GM12878 (cell line): ENCODE measurements at regions not wholly inside any gene's neighbourhood (a gene's known extent, or its start where the extent isn't known, plus 50 kb on each side); places are given as distances from the start of the nearest gene placed in this dataset.
"Not testable (repeated sequence)": the region's sequence is repeated elsewhere in the genome, so short reads cannot be mapped to it uniquely, and the experiment has no call there.

ENCODE experiments used
- ATAC-seq: fragments of 200-7000 bp; cut with Tn5 transposase; 3 replicates; pipeline ENCODE4 v1.9.1; 2020; ENCODE audit warnings: mild to moderate bottlenecking, moderate library complexity
- BruUV-seq: library from RNA; stranded (reverse); fragments of 400-500 nt; replicated peaks from 2 replicates; lab custom pipeline; 2021; lab: Mats Ljungman, UMichigan
- CTCF ChIA-PET: fragments of 300-600 bp; sonication (Branson Sonifier 250); formaldehyde crosslinking; extraction: SDS; loops from one replicate; lab custom pipeline; 2021; ENCODE audit warnings: inconsistent platforms; lab: Yijun Ruan, JAX
- POLR2A ChIA-PET: fragments of 350-600 bp; formaldehyde crosslinking; extraction: SDS; loops from one replicate; lab custom pipeline; 2021; ENCODE audit warnings: inconsistent platforms; lab: Charles Lee
- RAD21 ChIA-PET: fragments of 300-600 bp; sonication (Branson Sonifier 250); formaldehyde crosslinking; loops from one replicate; lab custom pipeline; 2023; ENCODE audit warnings: antibody characterized with exemption; ENCODE audit not compliant: unreplicated experiment; lab: Charles Lee
- SMC1A ChIA-PET: fragments of 300-600 bp; sonication (Branson Sonifier 250); formaldehyde crosslinking; loops from one replicate; lab custom pipeline; 2023; ENCODE audit not compliant: unreplicated experiment, uncharacterized antibody; lab: Charles Lee
- DNase-seq: peaks from one replicate; pipeline ENCODE4 v3.0.0-alpha.2; 2011; ENCODE audit warnings: low read depth, low spot score
- FAIRE-seq: peaks from 3 replicates; lab custom pipeline; 2011; peaks lifted over from hg19 to GRCh38; lab: Jason Lieb, UNC
- H2AFZ ChIP-seq: 2 replicates; pipeline ENCODE4 v1.6.0; 2011; ENCODE audit warnings: low read depth, low read length, control low read depth; ENCODE audit not compliant: control insufficient read depth
- H3K27ac ChIP-seq: 2 replicates; pipeline ENCODE4 v1.5.1; 2011; ENCODE audit warnings: control low read depth; ENCODE audit not compliant: control insufficient read depth, insufficient read depth
- H3K27me3 ChIP-seq, 2 experiments: replicated peaks in 1 of 2; 2 replicates each; pipeline versions ENCODE4 v1.6.0 to v1.6.1; 2011; ENCODE audit warnings: low read length in 1 of 2; ENCODE audit not compliant: control insufficient read depth in 2 of 2, insufficient read depth in 2 of 2
- H3K36me3 ChIP-seq, 2 experiments: 2 replicates each; pipeline ENCODE4 v1.5.1; 2011; ENCODE audit warnings: low read length in 1 of 2; ENCODE audit not compliant: control insufficient read depth in 2 of 2, insufficient read depth in 2 of 2
- H3K4me1 ChIP-seq: 2 replicates; pipeline ENCODE4 v1.6.1; 2011; ENCODE audit warnings: mild to moderate bottlenecking, low read length, moderate library complexity, mixed read lengths; ENCODE audit not compliant: control insufficient read depth, insufficient read depth
- H3K4me2 ChIP-seq: 2 replicates; pipeline ENCODE4 v1.6.0; 2011; ENCODE audit warnings: control low read depth; ENCODE audit not compliant: control insufficient read depth, insufficient read depth
- H3K4me3 ChIP-seq: fragments of 200-600 bp; sonication (generic); 2 replicates; pipeline ENCODE4 v1.5.1; 2016
- H3K79me2 ChIP-seq: 2 replicates; pipeline ENCODE4 v1.6.0; 2011; ENCODE audit warnings: low read length; ENCODE audit not compliant: control insufficient read depth, insufficient read depth
- H3K9ac ChIP-seq: 2 replicates; pipeline ENCODE4 v1.8.0; 2011; ENCODE audit warnings: low read length, control low read depth, mixed read lengths; ENCODE audit not compliant: control insufficient read depth, insufficient read depth
- H3K9me3 ChIP-seq: replicated peaks from 3 replicates; pipeline ENCODE4 v1.5.1; 2011; ENCODE audit warnings: mild to moderate bottlenecking, low read length; ENCODE audit not compliant: control insufficient read depth, insufficient read depth
- H4K20me1 ChIP-seq: 2 replicates; pipeline ENCODE4 v1.6.0; 2011; ENCODE audit not compliant: control insufficient read depth, insufficient read depth
- ZNF24 ChIP-seq: fragments of 450-650 bp; IDR thresholded peaks from 2 replicates; pipeline ENCODE4 v1.6.1; 2017; ENCODE audit warnings: antibody characterized with exemption, mild to moderate bottlenecking
- WGBS: methylation state at CpG from one replicate; pipeline ENCODE4 v1.1.6; 2016; ENCODE audit warnings: low lambda C conversion rate; ENCODE audit not compliant: insufficient replicate concordance, insufficient coverage; ENCODE audit errors: missing lambda C conversion rate; 5-methylcytosine and 5-hydroxymethylcytosine counted together
- in situ Hi-C: fragments of 300-500 bp; cut with MboI; formaldehyde crosslinking; loops from 9 replicates; pipeline ENCODE4 v1.14.3; 2018; ENCODE audit warnings: mixed read lengths
- intact Hi-C: fragments of 100-400 bp; cut with micrococcal nuclease; formaldehyde crosslinking; loops from one replicate; pipeline ENCODE4 v1.14.2; 2022; ENCODE audit not compliant: unreplicated experiment

DNA sequence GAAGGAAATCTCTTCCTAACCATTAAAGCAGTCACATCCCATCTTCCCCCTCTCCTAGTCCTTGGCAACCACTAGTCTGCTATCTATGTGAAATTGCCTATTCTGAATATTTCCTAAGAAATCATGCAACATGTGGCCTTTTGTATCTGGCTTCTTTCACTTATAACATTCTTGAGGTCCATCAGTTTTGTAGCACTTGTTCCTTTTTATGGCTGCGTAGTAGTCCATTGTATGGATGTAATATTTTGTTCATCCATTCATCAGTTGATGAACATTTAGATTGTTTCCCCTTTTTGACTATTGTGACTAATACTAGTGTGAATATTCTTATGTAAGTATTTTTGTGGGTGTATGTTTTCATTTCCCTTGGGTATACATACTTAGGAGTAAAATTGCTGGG is 878.7 kb upstream of the DEFB115 start:
- intact Hi-C loops, CTCF ChIA-PET, H3K4me2 ChIP-seq: not testable (repeated sequence)

DNA sequence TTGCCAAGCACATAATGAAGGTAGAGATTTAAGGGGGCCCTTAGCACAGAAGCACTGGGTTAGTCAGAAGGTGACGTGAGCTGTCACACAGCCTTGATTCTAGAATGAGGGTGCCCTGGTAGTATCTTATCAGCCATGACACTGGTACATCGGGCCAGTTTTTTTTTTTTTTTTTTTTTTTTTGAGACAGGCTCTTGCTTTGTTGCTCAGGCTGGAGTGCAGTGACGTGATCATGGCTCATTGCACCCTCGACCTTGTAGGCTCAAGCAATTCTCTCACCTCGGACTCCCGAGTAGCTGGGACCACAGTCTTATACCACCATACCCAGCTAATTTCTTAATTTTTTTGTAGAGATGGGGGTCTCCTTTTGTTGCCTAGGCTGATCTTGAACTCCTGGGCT is 872.6 kb upstream of the DEFB115 start:
- H3K79me2 ChIP-seq, H3K27me3 ChIP-seq, H3K4me2 ChIP-seq, RAD21 ChIA-PET, POLR2A ChIA-PET, FAIRE-seq, H3K4me1 ChIP-seq, DNase-seq, H3K4me3 ChIP-seq, in situ Hi-C loops, H2AFZ ChIP-seq, intact Hi-C loops, H3K9me3 ChIP-seq, SMC1A ChIA-PET, H3K27ac ChIP-seq, H3K36me3 ChIP-seq, H3K9ac ChIP-seq, BruUV-seq, H4K20me1 ChIP-seq, CTCF ChIA-PET, ATAC-seq: not testable (repeated sequence)
- 48% methylated on average over 6 of the region's 6 CpGs for WGBS

More for the DNA sequence above, 878.7 kb upstream of the DEFB115 start:
- H3K9ac ChIP-seq, BruUV-seq, H3K4me3 ChIP-seq, POLR2A ChIA-PET, H3K36me3 ChIP-seq, H4K20me1 ChIP-seq, H3K27me3 ChIP-seq, H2AFZ ChIP-seq, SMC1A ChIA-PET, in situ Hi-C loops, ATAC-seq, FAIRE-seq, H3K27ac ChIP-seq, H3K9me3 ChIP-seq, H3K79me2 ChIP-seq, DNase-seq, RAD21 ChIA-PET, H3K4me1 ChIP-seq: not testable (repeated sequence)
- WGBS = 48% methylated on average over 1 of the region's 1 CpG
- TF ChIP-seq ZNF24 = peak; percentile 54; the same call in 1 of the 2 replicates

DNA sequence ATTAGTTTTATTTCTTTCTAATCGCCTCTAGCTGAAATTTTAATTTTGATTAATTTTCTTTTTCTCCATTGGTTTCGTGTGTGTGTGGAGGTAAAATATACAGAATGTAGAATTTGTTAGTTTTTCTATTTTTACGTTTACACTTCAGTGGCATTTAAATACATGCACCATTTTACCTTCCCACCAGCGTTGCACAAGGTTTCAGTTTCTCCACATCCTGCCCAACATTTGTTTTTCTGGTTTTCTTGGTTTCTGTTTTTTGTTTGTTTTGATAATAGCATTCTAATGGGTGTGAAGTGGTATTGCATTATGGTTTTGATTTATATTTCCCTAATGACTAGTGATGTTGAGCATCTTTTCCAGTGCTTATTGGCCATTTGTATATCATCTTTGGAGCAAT is 871.4 kb upstream of the DEFB115 start:
- CTCF ChIA-PET, H3K9ac ChIP-seq, BruUV-seq, H3K9me3 ChIP-seq, DNase-seq, H2AFZ ChIP-seq, H3K4me2 ChIP-seq, POLR2A ChIA-PET, SMC1A ChIA-PET, H3K4me3 ChIP-seq, H3K4me1 ChIP-seq, H3K27ac ChIP-seq, intact Hi-C loops, H3K36me3 ChIP-seq, ATAC-seq, H4K20me1 ChIP-seq, H3K79me2 ChIP-seq, FAIRE-seq, H3K27me3 ChIP-seq, in situ Hi-C loops, RAD21 ChIA-PET: not testable (repeated sequence)
- whole genome bisulfite sequencing = 16% methylated on average over 4 of the region's 4 CpGs

DNA sequence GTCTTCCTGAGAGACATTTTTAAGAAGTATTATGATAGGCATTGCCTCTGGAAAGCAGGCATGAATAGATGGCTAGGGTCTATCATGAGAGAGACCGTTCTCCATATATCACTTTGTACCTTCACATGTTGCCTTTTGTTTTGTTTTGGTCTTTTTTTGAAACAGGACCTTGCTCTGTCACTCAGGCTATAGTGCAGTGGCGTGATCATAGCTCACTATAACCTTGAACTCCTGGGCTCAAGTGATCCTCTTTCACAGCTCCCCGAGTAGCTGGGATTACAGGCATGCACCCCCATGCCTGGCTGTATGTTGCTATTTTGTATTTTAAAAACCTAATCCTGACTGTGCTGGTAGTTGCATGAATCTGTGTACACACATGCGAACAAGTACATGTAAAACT is 869.6 kb upstream of the DEFB115 start:
- H3K9me3 ChIP-seq, H3K4me2 ChIP-seq, H3K36me3 ChIP-seq, H3K4me1 ChIP-seq, H2AFZ ChIP-seq, POLR2A ChIA-PET, in situ Hi-C loops, intact Hi-C loops, SMC1A ChIA-PET, H3K4me3 ChIP-seq, CTCF ChIA-PET, H3K9ac ChIP-seq, RAD21 ChIA-PET, H3K27me3 ChIP-seq, DNase-seq, H3K27ac ChIP-seq, H4K20me1 ChIP-seq, FAIRE-seq, BruUV-seq, ATAC-seq, H3K79me2 ChIP-seq: not testable (repeated sequence)
- 57% methylated on average over 4 of the region's 4 CpGs for WGBS
